Myocyte (in vitro differentiated cells): ENCODE measurements at regions not wholly inside any gene's neighbourhood (a gene's known extent, or its start where the extent isn't known, plus 50 kb on each side); places are given as distances from the start of the nearest gene placed in this dataset.
A peak's percentile ranks its signal among the peaks of the same experiment; 100 is the strongest.
"Not testable (repeated sequence)": the region's sequence is repeated elsewhere in the genome, so short reads cannot be mapped to it uniquely, and the experiment has no call there.

Source experiments
- DNase-seq: peaks from one replicate; pipeline ENCODE4 v3.0.0-alpha.2; 2012; ENCODE audit warnings: low read depth

DNA sequence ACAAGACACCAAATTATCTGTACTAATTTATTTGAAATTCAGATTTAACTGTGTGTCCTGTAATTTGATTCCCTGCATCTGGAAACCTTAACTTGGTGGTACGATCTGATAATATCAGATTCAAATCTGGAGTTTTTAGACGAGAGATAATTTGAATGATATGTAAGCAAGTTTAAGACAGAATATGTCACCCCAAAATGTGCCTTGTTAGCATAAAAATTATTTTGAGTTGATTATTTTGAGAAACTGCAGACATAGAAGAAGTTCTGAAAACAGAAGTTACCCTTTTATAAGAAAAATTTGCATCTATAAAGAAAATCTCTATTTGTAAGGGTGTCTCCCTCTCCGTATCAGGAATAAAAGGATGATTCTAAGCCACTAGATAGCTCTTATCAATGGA lies 1202.8 kb downstream of the ROBO2 start:
- DNase-seq, result no peak

GRCh38 chr3:78244136-78244535 lies 1204.2 kb downstream of the ROBO2 start:
- no peak for DNase-seq

DNA sequence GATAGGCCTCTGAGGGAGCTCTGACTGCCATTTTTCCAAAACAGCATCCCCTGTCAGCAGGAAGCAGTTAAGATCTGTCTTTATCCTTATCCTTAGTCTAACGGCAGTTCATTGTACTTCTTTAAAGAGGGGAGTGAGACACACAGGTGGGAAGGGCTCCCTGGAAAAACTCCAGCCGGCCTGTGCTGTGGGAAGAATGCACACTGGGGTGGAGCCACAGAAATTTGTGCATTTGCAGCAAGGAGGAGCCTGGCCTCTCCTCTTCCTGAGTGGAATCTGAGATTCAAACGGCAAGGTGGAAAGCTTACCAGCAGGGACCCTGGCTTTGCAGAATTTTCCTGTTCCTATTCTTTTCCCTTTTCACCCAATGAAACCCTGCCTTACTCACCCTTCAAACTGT lies 1209.4 kb downstream of the ROBO2 start:
- DNase-seq, result no peak

- DNase-seq, result no peak
Measured at GRCh38 chr3:78253860-78254259, 1214.0 kb downstream of the ROBO2 start.

DNA sequence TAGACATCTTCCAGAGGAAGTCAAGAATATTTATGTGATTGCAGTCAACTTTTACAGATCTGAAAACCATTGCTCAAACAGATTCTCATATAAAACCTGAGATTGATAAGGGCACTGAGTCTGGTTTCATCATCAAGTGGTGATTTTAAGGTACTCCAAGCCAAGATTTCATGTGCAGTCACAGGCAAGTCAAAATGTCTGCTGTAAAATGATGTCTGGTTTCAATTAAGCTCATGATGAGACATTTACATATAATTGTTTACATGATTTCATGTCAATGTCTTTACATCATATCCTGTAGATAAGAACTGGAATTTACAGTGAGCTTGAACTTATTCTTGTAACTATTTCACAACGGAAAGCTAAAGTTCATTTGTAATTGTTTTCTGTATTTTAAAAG lies 1215.5 kb downstream of the ROBO2 start:
- no peak for DNase-seq

DNA sequence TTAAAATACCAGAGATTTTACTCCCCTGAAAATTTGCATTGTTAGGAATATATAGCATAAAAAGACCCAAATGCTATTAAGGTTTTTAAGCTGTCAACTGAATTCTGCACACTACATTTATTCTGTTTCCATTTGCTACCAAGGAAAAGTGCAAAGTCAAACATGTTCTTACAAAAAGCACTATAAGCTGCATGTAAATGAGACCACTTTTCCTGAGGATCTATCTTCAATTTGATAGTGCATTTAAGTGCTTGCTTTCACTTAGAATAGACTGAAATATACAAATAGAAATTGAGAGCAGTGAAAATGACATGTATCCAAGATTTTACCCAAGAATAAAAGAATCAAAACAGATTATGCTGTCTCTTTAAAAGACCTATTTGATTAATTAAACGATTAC lies 1216.2 kb downstream of the ROBO2 start:
- DNase-seq, result no peak

DNA sequence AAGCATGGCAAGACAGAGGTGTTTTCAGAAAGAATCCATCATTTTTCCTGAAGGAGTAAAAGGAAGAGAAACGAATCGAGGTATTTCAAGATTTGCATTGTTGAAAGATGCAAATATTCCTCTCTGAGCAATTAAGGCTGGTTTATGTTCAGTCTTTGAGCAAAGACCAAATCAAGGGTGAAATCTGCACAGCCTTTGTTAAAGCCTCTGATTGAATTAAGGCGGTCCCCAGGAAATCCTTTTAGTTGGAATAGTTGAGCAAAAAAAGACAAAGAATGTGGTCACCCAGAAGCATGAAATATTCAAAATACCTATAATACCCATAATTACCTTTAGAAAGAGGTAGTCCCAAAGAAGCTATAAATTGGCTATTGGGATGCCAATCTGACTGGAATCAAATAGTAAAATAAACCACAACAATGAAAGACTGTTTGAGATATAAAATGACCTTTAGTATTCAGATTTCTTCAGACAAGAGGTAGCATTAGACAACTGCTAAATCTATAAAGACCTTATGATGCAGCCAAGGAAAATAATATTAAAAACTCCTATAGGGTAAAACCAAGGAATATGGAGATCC lies 1218.1 kb downstream of the ROBO2 start:
- DNase-seq, result no peak

DNA sequence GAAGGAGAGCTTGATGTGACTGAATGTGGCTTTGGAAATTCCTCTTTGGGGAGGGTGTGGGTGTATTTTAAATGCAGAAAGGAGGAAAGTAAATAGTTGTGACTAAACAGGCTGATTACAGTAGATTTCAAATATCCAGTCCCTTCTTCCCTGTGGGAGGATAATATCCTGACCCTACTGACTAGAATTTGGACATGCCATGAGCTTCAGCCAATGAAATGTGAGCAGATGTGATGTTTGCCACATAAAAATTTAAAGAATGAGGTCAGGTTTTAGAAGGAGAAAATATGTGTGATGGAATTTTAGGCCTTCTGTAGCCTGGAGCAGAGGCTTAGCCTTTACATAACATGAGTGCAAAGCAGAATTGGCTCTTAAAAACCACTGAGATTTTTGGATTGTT lies 1218.9 kb downstream of the ROBO2 start:
- peak; percentile 1 for DNase-seq

DNA sequence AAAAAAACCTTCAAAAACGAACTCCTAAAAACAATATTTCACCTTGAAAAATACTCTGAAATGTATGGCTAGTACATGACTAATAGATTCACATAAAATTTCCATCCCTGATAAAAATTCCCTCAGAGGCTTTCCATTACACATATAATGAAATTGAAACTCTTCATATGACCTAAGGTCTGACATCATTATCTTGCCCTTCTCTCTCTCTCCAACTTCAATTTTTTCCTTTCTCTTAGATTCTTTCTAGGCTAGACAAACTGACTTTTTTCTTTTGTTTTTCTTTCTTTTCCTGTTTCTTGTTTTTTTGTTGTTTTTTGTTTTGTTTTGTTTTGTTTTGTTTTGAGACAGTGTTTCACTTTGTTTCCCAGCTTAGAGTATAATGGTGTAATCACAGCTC lies 1220.5 kb downstream of the ROBO2 start:
- DNase-seq, result no peak

DNA sequence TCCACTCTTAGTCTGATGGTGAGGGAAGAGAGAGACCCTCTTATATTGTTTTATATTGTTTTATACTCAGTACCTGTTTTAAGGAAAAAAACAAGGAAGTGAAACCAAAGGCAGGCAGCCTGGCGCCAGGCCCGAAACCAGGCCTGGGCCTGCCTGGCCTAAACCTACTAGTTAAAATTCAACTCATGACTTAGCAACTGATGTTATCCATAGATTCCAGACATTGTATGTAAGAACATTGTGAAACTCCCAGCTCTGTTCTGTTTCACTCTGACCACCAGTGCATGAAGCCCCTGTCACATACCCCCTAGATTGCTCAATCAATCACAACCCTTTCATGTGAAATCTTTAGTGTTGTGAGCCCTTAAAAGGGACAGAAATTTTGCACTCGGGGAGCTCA lies 1226.7 kb downstream of the ROBO2 start:
- DNase-seq, result not testable (repeated sequence)

GRCh38 chr3:78267235-78267634 lies 1227.3 kb downstream of the ROBO2 start:
- DNase-seq, result no peak

DNA sequence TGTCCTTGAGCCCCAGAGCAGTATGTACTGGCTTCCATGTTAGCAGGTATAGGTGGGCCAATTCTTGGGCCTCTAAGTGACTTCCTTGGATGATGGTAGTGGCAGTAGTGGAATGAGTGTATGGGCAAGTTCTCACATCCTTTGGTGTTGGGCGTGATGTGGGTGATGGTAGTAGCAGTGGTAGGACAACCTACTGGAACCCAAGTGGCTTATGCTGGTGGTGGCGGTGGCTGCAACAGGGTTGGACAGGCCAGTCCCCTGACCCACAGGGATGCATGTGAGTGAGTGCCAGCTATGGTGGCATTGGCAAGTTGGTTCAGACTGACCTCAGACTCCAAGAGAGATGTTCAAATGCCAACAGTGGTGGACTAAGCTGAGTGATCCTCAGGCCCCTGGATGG lies 1228.2 kb downstream of the ROBO2 start:
- DNase-seq, result no peak

- no peak for DNase-seq
Measured at GRCh38 chr3:78268716-78269668, 1229.1 kb downstream of the ROBO2 start.

DNA sequence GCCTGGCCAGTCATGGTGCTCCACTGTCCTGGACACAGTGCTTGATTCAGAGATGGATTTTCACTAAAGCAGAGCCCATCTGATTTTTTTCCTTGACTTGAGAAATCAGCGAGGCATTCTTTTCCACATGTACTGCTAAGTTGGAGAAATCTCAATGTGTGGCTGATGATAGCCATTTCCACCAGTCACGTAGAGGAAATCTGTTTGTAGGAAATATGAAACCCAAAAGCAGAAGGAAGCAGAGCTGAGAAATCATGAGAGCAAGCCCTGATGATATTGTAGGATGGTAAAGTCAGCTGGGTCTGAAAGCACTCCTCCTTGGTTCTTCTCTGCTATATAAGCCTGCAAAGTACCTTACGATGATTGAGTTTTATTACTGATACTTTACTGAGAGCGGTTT lies 1233.4 kb downstream of the ROBO2 start:
- DNase-seq, result no peak

DNA sequence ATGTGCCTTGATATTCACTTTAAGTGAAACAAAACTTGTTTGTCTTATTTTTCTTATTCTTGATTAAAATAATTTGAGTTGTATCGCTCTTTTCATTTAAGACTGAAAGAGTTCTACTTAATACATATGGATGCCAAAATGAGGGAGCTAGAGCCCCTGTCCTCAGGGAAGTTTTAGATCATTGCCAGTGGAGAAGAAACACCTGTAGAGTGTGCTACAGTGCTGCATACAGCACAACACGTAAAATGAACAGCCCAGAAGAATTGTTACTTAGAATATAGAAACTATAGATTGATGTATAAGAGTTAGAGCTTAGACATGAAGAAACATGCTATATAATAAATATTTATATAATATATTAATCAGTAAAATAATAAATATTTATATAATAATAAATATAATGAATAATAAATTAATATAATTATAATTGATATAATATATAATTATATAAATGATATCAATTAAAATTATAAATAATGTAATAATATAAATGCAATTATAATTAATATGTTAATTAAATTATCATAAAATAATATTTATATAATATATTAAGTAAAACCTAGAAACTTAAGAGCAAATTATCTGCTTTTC lies 1234.7 kb downstream of the ROBO2 start:
- no peak for DNase-seq

DNA sequence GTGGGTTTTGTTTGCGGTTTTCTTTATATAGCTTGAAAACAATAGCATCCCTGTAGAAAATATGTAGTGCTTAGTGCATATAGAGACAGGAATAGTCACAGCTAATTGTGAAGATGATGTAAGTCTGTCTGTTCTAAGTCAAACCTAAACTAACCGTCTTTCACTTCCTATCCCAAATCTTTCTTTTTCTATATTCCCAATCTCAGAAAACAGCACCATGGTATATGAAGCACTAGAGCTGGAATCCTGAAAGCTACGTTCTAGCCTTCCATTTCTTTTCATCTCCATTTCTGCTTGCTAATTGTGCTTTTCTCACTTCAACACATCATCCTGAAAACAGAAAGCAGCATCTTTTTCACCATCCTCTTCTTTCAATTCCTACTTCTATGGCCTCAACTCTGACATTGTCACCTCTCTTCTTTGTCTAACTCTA lies 1235.5 kb downstream of the ROBO2 start:
- DNase-seq, result no peak

DNA sequence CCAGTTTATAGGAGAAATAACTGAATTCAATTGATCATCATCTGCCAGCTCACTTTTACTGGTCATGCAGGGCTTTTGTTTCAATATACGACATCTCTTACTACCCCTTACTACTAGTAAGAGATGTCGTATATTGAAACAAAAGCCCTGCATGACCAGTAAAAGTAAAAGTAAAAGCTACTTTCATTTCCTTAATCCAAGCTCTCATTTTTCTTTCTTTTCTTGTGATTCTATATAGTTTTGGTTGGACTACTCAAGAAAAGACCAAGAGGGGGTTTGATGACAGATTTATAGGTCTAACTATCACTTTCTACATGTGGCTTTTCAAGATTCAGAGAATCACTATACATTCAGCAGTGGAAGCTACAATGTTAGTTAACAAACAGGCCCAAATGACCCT lies 1237.3 kb downstream of the ROBO2 start:
- DNase-seq, result no peak

GRCh38 chr3:78277801-78278200 lies 1237.9 kb downstream of the ROBO2 start:
- no peak for DNase-seq

DNA sequence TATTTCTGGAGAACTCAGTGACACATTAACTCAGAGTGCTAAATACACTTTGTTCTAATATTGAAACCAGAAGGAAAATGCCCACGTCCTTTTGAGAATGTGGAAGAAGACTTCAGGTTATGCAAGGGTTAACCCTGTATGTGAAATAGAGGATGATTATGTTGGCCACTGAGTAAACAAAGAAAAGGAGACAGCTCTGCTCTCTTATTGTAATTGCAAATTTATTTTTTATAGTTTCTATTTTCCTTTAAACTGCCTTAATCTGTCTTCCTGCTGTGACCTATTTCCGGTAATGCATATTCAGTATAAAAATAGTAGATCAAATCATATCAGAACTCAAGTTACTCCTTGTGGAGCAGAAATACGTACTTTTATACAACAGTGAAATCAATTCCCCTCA lies 1239.2 kb downstream of the ROBO2 start:
- DNase-seq, result no peak

DNA sequence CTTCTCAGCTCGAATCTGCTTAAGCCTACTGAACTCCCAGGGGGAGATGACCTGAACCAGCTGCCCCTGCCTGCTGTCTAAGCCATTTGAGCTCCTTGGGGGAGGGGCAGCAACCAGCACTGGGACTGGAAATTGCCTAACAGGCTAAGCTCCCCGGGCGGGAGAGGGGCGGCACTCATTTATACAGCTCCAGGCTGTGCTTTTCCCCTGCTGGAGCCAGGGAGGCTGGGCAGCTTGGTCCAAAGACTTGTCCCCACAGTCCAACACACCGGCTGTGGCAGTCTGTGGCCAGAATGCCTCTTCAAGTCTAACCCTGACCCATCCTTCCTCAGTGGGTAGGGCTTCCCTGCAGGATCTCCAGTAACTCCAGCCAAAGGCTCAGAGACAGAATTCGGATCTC lies 1241.5 kb downstream of the ROBO2 start:
- DNase-seq, result no peak

DNA sequence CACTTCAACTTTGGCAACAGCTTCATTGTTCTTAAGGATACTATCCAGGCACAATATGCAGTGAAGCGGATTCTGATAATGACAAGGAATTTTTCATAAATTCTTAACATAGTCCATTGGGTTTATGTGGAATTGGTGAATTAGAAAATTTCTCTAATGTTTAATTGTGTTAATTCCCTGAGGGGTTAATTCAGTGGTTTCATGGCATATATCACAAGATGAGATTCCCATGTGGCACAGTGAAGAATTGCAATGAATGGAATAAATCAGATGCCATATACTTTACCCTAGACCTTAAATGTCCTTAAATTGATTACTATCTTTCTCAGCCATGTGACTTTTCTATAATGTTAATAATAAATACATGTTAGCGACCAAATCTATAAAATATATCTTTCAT lies 1244.1 kb downstream of the ROBO2 start:
- DNase-seq, result no peak

GRCh38 chr3:78285032-78285728 lies 1245.3 kb downstream of the ROBO2 start:
- DNase-seq, result no peak
